Transverse colon (tissue), 4 donors: ENCODE measurements at regions not wholly inside any gene's neighbourhood (a gene's known extent, or its start where the extent isn't known, plus 50 kb on each side); places are given as distances from the start of the nearest gene placed in this dataset.

Source experiments
- DNase-seq: peaks from one replicate; pipeline ENCODE4 v3.0.0-alpha.2; 2019
- H3K27ac ChIP-seq, 4 donors: fragments of 200-600 bp; sonication (generic); 2 replicates each; pipeline ENCODE4 v1.5.1; 2016 to 2018; ENCODE audit warnings: inconsistent platforms in 4 of 4
- H3K27me3 ChIP-seq: fragments of 200-600 bp; sonication (generic); 2 replicates; pipeline ENCODE4 v1.5.1; 2017; ENCODE audit warnings: inconsistent platforms
- H3K36me3 ChIP-seq, 4 donors: fragments of 200-600 bp; sonication (generic); 2 replicates each; pipeline ENCODE4 v1.5.1; 2017 to 2019; ENCODE audit warnings: inconsistent platforms in 4 of 4
- H3K4me1 ChIP-seq, 4 donors: fragments of 200-600 bp; sonication (generic); 2 replicates each; pipeline ENCODE4 v1.5.1; 2017 to 2020; ENCODE audit warnings: inconsistent platforms in 4 of 4
- H3K4me3 ChIP-seq, 4 donors: fragments of 200-600 bp; sonication (generic); 1 replicate in 1 of 4; 2 replicates in 3 of 4; pipeline versions ENCODE4 v1.5.1 to v1.6.1; 2017 to 2019; ENCODE audit warnings: inconsistent platforms in 4 of 4
- H3K9me3 ChIP-seq, 2 donors: fragments of 200-600 bp; sonication (generic); 2 replicates each; pipeline ENCODE4 v1.5.1; 2017 to 2019; ENCODE audit warnings: inconsistent platforms in 2 of 2
- EP300 ChIP-seq: sonication (generic); formaldehyde crosslinking; IDR thresholded peaks from one replicate; pipeline ENCODE4 v1.6.1; 2017; ENCODE audit warnings: antibody characterized with exemption, low read depth
- POLR2A ChIP-seq: fragments of 450-650 bp; IDR thresholded peaks from one replicate; pipeline ENCODE4 v1.6.1; 2016; ENCODE audit warnings: antibody characterized with exemption, mild to moderate bottlenecking, moderate library complexity
- POLR2AphosphoS5 ChIP-seq, 3 donors: sonication (generic); formaldehyde crosslinking; IDR thresholded peaks; one replicate each; pipeline ENCODE4 v1.6.1; 2016; ENCODE audit warnings: antibody characterized with exemption in 3 of 3
- WGBS, 2 donors: methylation state at CpG; one replicate each; pipeline ENCODE4 v1.1.5; 2018; ENCODE audit warnings: low coverage in 1 of 2; 5-methylcytosine and 5-hydroxymethylcytosine counted together
- in situ Hi-C, 4 donors: fragments of 200-750 bp; cut with MboI; loops; one replicate each; pipeline versions ENCODE4 v1.15.0 to v1.15.1; 2017; ENCODE audit warnings: low sequenced_read_pairs in 3 of 4, low pct_ligation_motif_present in 1 of 4, low pct_unique_long_range_greater_than_20kb in 1 of 4
- intact Hi-C: fragments of 100-400 bp; cut with DNase I; formaldehyde crosslinking; loops from one replicate; pipeline ENCODE4 v1.15.1; 2023; ENCODE audit warnings: low total_unique reads
- TF ChIP-seq, protein P1 (sequence below), 5 experiments: fragments of 200-600 bp in 3 of 5; fragments of 450-650 bp in 2 of 5; sonication (generic) in 3 of 5; IDR thresholded peaks; 1 replicate in 2 of 5; 2 replicates in 3 of 5; pipeline ENCODE4 v1.5.1; 2016 to 2017; ENCODE audit warnings: antibody characterized with exemption in 5 of 5, inconsistent platforms in 3 of 5, mild to moderate bottlenecking in 2 of 5, moderate library complexity in 1 of 5

DNA sequence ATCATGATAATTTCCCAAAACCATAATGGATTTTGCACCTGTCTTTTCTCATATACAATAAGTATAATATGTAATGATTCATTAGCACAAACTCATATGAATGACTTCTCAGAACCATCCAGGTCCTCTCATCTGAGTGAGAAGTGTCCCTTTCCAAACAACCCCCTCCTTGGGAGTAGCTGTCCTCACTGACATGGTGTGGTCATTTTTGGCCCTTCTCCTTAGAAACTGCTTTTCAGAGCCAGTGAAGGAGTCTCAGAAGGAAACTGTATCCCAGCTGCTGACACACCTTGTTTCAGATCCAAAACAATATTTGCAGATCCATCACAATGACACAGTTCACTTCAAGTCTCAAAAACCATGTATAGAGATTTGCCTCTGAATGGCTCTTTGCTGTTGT lies 95.5 kb downstream of the MIS18A start:
- Histone ChIP-seq H3K27me3 (no peaks in the 10 kb centered on the region), H3K27ac (no peak overlapping the region), H3K4me1 (no peaks in the 10 kb centered on the region), H3K9me3 (no peaks in the 10 kb centered on the region), H3K36me3 (no peaks in the 10 kb centered on the region), H3K4me3 (no peak overlapping the region)
- TF ChIP-seq POLR2A (no peak), POLR2AphosphoS5 (IDR thresholded peaks at IDR 0.05) (no peak), EP300 (no peak)
- TF ChIP-seq, protein P1, sequence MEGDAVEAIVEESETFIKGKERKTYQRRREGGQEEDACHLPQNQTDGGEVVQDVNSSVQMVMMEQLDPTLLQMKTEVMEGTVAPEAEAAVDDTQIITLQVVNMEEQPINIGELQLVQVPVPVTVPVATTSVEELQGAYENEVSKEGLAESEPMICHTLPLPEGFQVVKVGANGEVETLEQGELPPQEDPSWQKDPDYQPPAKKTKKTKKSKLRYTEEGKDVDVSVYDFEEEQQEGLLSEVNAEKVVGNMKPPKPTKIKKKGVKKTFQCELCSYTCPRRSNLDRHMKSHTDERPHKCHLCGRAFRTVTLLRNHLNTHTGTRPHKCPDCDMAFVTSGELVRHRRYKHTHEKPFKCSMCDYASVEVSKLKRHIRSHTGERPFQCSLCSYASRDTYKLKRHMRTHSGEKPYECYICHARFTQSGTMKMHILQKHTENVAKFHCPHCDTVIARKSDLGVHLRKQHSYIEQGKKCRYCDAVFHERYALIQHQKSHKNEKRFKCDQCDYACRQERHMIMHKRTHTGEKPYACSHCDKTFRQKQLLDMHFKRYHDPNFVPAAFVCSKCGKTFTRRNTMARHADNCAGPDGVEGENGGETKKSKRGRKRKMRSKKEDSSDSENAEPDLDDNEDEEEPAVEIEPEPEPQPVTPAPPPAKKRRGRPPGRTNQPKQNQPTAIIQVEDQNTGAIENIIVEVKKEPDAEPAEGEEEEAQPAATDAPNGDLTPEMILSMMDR (IDR thresholded peaks at IDR 0.05), result no peak
- no peak for DNase-seq
- intact Hi-C loops, result no loop called here
- in situ Hi-C loops, result no loop called here

DNA sequence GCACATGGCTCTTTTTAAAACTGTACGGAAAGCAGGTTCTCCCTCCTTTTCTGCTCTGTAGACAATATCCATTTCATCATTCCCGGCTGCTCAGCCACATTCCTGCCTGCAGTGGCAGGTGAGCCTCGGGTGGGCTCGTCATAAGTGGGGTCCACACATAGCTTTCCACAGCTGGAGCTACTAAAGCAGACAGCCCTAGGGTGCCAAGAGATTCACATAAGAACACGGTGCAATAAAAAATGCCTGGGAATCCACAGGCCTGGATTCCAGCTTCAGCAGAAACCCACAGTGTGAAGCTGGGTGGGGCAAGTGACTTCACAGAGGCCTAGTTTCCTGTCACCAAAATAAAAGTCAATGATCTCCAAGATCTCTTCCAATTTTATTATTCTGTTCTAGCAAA lies 96.4 kb downstream of the MIS18A start:
- no peaks in the 10 kb centered on the region for H3K4me1 ChIP-seq
- no peak overlapping the region for H3K27ac ChIP-seq
- H3K36me3 ChIP-seq, result no peaks in the 10 kb centered on the region
- TF ChIP-seq POLR2A, result no peak
- TF ChIP-seq, protein P1 (IDR thresholded peaks at IDR 0.05), result no peak
- no peak for TF ChIP-seq EP300
- TF ChIP-seq POLR2AphosphoS5 (IDR thresholded peaks at IDR 0.05), result no peak
- no peaks in the 10 kb centered on the region for H3K9me3 ChIP-seq
- intact Hi-C loops, result no loop called here
- no peak overlapping the region for H3K4me3 ChIP-seq
- H3K27me3 ChIP-seq, result no peaks in the 10 kb centered on the region
- in situ Hi-C loops, result no loop called here
- 60 to 85% methylated on average over 1 to 5 of the region's 5 CpGs for WGBS, 2 donors
- DNase-seq, result no peak

DNA sequence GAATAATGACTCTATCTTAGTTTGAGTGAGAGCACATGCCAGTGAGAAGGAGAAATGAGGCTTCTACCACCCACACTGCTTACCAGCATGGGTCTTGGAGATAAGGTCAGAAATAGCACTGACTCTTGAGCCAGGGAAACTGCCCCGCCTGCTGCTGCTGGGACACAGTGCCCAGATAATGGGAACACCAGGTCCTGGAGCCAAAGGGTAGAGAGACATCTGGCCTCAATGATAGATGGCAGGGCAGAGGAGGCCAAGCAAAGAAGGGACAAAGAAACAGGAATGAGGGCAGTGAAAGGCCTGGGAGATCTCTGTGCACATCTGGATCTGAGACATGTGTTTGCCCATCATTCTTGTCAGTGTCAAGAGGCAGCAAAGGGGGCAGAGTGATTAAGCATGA lies 97.4 kb downstream of the MIS18A start:
- Histone ChIP-seq H3K4me1 (no peaks in the 10 kb centered on the region), H3K27me3 (no peaks in the 10 kb centered on the region), H3K27ac (no peak overlapping the region), H3K36me3 (no peaks in the 10 kb centered on the region), H3K9me3 (no peaks in the 10 kb centered on the region), H3K4me3 (no peak overlapping the region)
- WGBS, 2 donors, result 92% methylated on average over 1 of the region's 1 CpG; no CpG with 5 or more reads in 1 of the 2 donors
- in situ Hi-C loops, result no loop called here
- intact Hi-C loops, result no loop called here
- TF ChIP-seq, protein P1 (IDR thresholded peaks at IDR 0.05), result no peak
- TF ChIP-seq EP300 (no peak), POLR2A (no peak), POLR2AphosphoS5 (IDR thresholded peaks at IDR 0.05) (no peak)
- DNase-seq, result no peak

DNA sequence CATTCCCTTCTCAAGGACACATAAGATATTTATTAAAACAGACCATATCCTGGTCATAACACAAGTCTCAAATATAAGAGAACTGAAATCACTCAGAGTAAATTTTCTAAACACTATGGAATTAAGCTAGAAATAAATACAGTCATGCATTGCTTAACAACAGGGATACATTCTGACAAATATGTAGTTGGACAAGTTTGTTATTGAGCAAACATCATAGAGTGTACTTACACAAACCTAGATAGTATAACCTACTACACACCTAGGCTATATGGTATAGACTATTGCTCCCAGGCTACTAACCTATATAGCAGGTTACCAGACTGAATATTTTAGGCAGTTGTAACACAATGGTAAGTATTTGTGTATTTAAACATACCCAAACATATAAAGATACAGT lies 104.0 kb downstream of the MIS18A start:
- TF ChIP-seq EP300, result no peak
- in situ Hi-C loops, result no loop called here
- Histone ChIP-seq H3K4me1 (no peaks in the 10 kb centered on the region), H3K36me3 (no peaks in the 10 kb centered on the region), H3K27me3 (no peaks in the 10 kb centered on the region), H3K4me3 (no peak overlapping the region), H3K27ac (no peak overlapping the region), H3K9me3 (no peaks in the 10 kb centered on the region)
- intact Hi-C loops, result no loop called here
- DNase-seq, result no peak

DNA sequence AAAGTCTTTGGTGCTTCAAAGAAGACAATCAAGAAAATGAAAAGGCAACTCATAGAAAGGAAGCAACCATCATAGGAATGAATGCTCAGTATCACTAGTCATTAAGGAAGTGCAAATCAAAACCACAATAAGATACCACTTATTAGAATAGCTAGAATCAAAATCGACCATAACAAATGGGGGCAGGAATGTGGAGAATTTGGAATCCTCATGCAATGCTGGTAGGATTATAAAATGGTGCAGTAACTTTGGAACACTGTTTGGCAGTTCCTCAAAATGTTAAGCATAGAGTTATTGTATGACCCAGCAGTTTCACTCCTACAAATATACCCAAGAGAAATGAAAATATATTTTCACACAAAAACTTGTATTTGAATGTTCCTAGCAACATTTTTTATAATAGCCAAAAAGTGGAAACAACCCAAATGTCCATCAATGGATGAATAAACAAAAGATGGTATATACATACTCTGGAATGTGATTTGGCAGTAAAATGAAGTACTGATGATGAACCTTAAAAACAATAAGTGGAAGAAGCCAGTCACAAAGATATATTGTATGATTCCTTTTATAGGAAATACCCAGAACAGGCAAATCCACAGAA lies 105.6 kb downstream of the MIS18A start:
- TF ChIP-seq EP300 (no peak), POLR2A (no peak), POLR2AphosphoS5 (IDR thresholded peaks at IDR 0.05) (no peak)
- TF ChIP-seq, protein P1 (IDR thresholded peaks at IDR 0.05), result no peak
- no peaks in the 10 kb centered on the region for H3K4me1 ChIP-seq
- DNase-seq, result no peak
- no peak overlapping the region for H3K27ac ChIP-seq
- 9 to 23% methylated on average over 1 of the region's 1 CpG for WGBS, 2 donors
- no peak overlapping the region for H3K4me3 ChIP-seq
- intact Hi-C loops, result no loop called here
- H3K36me3 ChIP-seq, result no peaks in the 10 kb centered on the region
- no peaks in the 10 kb centered on the region for H3K27me3 ChIP-seq
- in situ Hi-C loops, result no loop called here
- no peaks in the 10 kb centered on the region for H3K9me3 ChIP-seq
